ENCODE measurements at regions not wholly inside any gene's neighbourhood (a gene's known extent, or its start where the extent isn't known, plus 50 kb on each side); places are given as distances from the start of the nearest gene placed in this dataset.

DNA sequence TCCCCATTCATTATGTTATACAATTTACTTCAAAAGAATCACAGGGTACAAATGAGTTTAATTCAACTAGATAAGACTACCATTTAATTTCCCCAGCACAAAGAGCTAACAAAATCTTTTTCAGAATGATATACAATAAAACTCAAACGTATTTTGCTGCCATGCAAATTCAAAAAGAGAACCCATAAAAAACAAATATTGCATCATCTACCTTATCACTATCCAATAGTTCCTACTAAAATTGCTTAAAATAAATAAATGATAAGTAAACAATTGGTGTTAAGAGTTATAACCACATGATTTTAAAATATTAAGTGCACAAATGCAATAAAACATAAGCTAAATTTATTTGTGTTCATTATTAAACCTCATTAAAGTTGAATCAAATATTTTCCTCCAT lies 919.4 kb downstream of the SLITRK5 start:
- H3K4me3 ChIP-seq = no peak overlapping the region
- intact Hi-C loops (cut with DNase I) = no loop called here
- H3K9me3 ChIP-seq = no peaks in the 10 kb centered on the region
- H3K27ac ChIP-seq = no peak overlapping the region
- WGBS, 3 donors = 21 to 42% (median 22%) methylated on average over 1 of the region's 1 CpG
- H3K36me3 ChIP-seq = no peaks in the 10 kb centered on the region
- H3K27me3 ChIP-seq = no peaks in the 10 kb centered on the region
- H3K4me1 ChIP-seq (ENCODE audit: insufficient read depth) = no peaks in the 10 kb centered on the region
- DNase-seq = no peak
- TF ChIP-seq POLR2A (IDR thresholded peaks at IDR 0.05) = no peak
- TF ChIP-seq EP300 (IDR thresholded peaks at IDR 0.05) = no peak
- TF ChIP-seq, protein P1, sequence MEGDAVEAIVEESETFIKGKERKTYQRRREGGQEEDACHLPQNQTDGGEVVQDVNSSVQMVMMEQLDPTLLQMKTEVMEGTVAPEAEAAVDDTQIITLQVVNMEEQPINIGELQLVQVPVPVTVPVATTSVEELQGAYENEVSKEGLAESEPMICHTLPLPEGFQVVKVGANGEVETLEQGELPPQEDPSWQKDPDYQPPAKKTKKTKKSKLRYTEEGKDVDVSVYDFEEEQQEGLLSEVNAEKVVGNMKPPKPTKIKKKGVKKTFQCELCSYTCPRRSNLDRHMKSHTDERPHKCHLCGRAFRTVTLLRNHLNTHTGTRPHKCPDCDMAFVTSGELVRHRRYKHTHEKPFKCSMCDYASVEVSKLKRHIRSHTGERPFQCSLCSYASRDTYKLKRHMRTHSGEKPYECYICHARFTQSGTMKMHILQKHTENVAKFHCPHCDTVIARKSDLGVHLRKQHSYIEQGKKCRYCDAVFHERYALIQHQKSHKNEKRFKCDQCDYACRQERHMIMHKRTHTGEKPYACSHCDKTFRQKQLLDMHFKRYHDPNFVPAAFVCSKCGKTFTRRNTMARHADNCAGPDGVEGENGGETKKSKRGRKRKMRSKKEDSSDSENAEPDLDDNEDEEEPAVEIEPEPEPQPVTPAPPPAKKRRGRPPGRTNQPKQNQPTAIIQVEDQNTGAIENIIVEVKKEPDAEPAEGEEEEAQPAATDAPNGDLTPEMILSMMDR (IDR thresholded peaks at IDR 0.05) = no peak

DNA sequence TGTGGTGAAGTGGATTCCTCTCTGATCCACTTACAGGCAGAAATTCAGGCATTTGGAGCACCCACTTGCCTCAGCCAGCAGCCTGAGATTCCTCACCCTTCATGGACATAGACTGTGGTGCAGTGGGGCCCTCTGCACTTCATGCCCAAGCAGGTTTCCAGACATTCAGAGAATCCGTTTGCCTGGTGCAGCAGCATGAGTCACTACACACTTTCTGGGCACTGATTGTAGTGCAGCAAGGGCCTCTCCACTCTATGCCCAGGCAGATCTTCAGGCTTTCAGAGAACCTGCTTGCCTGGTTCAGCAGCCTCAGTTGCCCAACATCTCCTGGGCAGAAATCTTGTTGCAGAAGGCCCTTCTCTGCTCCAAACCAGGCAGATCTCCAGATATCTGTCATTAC lies 920.9 kb downstream of the SLITRK5 start:
- no peaks in the 10 kb centered on the region for H3K27me3 ChIP-seq
- intact Hi-C loops (cut with DNase I) = no loop called here
- H3K36me3 ChIP-seq = no peaks in the 10 kb centered on the region
- WGBS, 3 donors = 76 to 82% (median 80%) methylated on average over 1 of the region's 1 CpG
- no peaks in the 10 kb centered on the region for H3K9me3 ChIP-seq
- no peak for DNase-seq
- H3K4me3 ChIP-seq = no peak overlapping the region
- TF ChIP-seq EP300 (IDR thresholded peaks at IDR 0.05) (no peak), POLR2A (IDR thresholded peaks at IDR 0.05) (no peak)
- TF ChIP-seq, protein P1 (IDR thresholded peaks at IDR 0.05) = no peak
- H3K4me1 ChIP-seq (ENCODE audit: insufficient read depth) = no peaks in the 10 kb centered on the region
- H3K27ac ChIP-seq = no peak overlapping the region

DNA sequence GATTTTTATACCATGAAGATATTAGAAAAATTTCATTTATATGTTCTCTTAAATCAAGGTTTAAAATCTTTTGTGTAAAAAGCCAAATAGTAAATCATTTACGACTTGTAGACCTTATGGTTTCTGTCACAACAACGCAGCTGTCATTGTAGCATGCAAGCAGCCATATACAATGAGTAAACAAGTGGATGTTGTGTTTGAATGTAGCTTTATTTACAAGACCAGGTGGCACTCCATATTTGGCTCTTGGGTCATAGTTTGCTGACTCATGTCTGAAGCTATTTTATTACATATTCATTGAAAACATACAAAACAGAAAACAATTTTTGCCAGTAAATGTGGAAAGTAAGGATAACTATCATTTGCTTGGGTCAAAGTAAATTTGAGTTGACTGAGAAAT lies 930.8 kb downstream of the SLITRK5 start:
- intact Hi-C loops (cut with DNase I) = no loop called here
- H3K27ac ChIP-seq = no peak overlapping the region
- H3K4me3 ChIP-seq = no peak overlapping the region
- no peak for DNase-seq
- H3K4me1 ChIP-seq (ENCODE audit: insufficient read depth) = no peaks in the 10 kb centered on the region
- no peaks in the 10 kb centered on the region for H3K9me3 ChIP-seq
- no peaks in the 10 kb centered on the region for H3K27me3 ChIP-seq
- TF ChIP-seq EP300 (IDR thresholded peaks at IDR 0.05) (no peak), POLR2A (IDR thresholded peaks at IDR 0.05) (no peak)
- TF ChIP-seq, protein P1 (IDR thresholded peaks at IDR 0.05) = no peak
- H3K36me3 ChIP-seq = no peaks in the 10 kb centered on the region
- 64 to 77% (median 71%) methylated on average over 2 of the region's 2 CpGs for whole genome bisulfite sequencing, 3 donors

DNA sequence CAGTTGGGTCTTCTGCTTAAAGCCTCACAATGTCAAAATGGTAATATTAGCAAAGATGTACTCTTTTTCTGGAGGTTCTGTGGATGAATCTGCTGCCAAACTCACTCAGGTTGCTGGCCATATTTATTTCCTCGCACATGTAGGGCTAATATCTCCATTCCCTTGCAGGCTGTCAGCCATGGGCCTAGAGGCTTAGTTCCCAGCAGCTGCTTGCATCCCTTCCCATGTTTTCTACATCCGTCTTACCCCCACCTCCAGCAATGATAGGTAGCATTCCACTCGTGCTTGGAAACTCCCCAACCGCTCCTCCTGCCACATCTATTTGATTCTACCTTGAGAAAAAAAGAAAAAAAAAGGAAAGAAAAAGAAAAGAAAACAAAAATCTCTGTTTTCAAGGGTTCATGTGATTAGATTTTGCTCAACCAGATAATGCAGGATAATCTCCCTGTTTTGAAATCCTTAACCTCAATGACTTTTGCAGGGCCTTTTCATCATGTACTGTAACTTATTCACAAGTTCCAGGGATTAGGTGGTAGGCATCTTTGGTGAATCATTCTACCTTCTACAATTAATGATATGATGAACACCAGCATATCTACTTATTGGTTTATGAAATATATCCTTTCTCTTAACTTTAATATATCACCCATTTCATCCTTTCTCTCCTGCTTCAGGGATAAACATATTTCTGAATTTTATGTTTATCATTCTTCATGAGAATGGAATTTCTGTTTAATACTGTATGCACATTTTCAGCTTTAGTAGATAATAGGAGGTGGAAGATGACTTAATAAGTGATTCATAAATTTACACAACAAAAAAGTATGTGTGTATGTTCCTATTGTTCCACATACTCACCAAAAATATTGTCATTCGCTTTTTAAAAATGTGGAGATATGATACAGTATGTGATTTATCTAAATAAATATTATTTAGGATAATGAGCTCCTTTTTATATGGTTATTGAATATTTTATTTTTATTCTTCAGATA lies 931.9 kb downstream of the SLITRK5 start:
- no peaks in the 10 kb centered on the region for H3K27me3 ChIP-seq

More for the DNA sequence above, 931.9 kb downstream of the SLITRK5 start:
- no peak overlapping the region for H3K4me3 ChIP-seq
- no peaks in the 10 kb centered on the region for H3K36me3 ChIP-seq
- no peak for DNase-seq
- WGBS, 3 donors = 62 to 69% (median 63%) methylated on average over 5 of the region's 5 CpGs
- no peaks in the 10 kb centered on the region for H3K9me3 ChIP-seq
- TF ChIP-seq EP300 (IDR thresholded peaks at IDR 0.05) (no peak), POLR2A (IDR thresholded peaks at IDR 0.05) (no peak)
- TF ChIP-seq, protein P1 (IDR thresholded peaks at IDR 0.05) = no peak
- intact Hi-C loops (cut with DNase I) = no loop called here
- H3K4me1 ChIP-seq (ENCODE audit: insufficient read depth) = no peaks in the 10 kb centered on the region
- no peak overlapping the region for H3K27ac ChIP-seq

Measured in ovary (tissue), 7 donors.